Left renal cortex interstitium (tissue), 4 donors: ENCODE measurements at regions not wholly inside any gene's neighbourhood (a gene's known extent, or its start where the extent isn't known, plus 50 kb on each side); places are given as distances from the start of the nearest gene placed in this dataset.

Experiments
- DNase-seq, 4 donors: peaks; one replicate each; pipeline ENCODE4 v3.0.0-alpha.2; 2013; ENCODE audit warnings: low read depth in 4 of 4, low spot score in 2 of 4, missing footprints in 1 of 4

DNA sequence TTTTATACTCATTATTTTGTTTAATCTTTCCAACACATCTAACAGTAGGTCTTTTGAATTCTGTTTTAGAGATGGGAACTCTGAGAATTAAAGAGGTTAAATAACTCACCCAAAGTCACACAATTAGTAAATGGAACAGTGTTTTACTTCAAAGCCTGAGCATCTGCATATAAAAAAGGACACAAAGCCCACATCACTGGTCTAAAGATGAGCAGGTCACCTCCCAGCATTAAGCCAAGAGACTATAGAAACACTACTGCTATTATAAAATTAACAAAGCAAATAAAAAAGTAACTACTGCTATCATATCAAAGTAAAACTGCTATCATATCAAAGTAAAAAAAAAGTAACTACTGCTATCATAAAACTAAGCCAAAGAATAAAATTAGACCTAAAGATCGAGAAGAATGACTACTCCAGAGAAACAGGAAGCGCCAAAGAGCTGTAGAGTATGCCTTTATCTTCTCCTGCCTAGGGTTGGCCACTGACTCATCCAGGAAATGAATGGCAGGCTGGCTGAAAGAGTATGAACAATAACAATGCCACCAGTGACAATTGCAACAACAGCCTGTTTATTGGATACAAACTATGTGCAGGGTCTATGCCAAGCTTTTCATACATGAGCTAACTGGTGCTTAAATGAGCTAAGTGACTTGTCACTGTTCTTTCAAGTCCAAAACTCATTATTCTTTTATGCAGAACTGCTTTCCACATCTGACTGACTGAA lies 1153.0 kb upstream of the TENM4 start:
- DNase-seq = no peak

GRCh38 chr11:80592546-80592945 lies 1151.7 kb upstream of the TENM4 start:
- DNase-seq = no peak

DNA sequence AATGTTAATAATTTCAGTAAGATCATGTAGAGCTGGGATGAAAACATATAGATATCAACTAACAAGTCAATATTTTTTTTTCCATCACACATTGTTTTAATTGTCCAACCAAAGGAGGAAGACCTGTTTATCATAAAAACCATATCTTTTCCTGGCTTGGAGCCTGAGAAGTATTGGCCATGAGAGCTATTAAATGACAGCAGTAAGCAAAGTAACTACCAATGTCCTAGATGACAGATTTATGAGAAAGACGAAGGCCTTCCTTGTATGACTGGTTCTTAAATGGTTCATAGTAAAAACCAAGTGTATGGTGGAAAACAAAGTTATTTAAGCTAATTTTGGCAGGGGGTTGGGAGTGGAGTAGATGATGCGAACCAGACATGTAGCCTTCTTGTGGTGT lies 1147.1 kb upstream of the TENM4 start:
- no peak for DNase-seq

DNA sequence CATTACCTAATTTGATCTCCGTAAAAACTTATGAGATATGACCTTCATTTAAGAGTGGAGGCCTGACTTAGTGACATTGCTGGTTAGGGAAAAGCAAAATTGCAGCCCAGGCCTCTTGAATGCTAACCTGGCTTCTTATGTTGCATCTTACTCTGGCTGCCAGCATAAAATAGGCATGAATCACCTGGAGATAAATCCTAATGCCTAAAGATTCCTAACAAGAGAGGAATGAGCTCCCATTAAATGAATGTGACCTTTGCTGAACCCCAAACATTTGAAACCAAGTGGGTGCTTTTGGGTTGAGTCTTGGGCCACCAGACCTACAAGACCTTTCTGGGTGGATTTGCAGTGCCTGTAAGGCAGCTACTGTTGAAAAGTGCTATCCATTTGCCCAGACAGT lies 1145.6 kb upstream of the TENM4 start:
- DNase-seq = no peak

DNA sequence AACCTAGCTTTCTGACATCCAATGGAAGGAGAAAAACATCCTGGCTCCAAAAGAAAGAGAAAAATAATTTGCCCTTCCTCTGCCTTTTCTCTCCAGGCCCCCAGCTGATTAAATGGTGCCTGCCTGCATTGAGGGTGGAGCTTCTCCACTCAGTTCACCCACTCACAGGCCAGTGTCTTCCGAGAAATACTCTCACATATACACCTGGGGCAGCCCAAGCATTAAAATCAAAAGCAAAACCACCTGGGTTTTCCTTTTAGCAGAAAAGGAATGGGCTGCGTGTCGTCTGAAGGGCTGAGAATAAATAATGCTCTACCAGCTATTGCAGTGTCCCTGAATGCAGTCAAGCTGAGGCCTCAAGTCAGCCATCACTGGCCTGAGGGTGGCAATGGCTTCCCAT lies 1143.8 kb upstream of the TENM4 start:
- DNase-seq = no peak

- no peak for DNase-seq
Measured at GRCh38 chr11:80569832-80570231, 1129.0 kb upstream of the TENM4 start.

DNA sequence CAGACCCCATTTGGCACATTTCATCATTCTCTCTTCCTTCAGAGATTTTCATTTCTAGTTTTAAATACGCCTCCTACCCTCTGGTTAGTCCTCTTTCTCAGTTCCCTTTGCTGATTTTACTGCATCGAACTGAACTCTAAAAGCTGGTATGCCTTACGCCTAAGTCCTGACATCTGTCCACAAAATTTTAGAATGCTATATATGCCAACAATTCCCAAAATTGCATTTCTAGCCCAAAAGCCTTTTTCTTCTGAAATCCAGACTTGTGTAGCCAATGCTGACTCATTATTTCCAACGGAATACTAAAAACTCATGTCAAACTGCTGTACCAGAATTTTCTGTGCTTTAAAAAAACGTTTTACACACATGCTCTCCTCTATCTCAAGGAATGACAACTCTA lies 1124.4 kb upstream of the TENM4 start:
- no peak for DNase-seq

DNA sequence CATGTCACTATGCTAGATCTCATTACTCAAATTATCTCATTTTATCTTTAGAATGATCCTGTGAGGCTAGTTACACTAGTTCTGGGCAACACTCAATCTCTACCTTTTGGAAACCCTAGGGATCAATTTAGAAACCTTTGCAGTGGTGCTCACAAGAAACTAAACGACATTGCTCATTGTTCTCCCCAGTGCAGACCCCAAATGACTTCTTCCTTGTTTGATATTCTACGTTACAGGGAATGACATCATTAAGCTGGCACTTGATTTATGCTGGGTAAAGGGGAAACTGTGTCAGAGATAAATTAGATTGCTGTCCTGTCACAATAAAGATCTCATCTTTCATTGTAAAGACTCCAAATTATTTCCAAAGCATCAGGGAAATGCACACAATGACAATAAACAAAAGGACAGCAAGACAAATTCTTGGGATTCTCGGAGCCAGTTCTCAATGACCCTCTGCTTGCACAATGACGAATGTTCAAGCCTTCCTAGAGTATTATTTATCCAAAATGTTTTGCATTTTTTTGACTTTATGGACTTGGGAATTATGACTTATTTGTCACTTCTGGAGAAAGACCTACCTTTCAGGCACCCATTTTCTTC lies 1121.8 kb upstream of the TENM4 start:
- DNase-seq = no peak

DNA sequence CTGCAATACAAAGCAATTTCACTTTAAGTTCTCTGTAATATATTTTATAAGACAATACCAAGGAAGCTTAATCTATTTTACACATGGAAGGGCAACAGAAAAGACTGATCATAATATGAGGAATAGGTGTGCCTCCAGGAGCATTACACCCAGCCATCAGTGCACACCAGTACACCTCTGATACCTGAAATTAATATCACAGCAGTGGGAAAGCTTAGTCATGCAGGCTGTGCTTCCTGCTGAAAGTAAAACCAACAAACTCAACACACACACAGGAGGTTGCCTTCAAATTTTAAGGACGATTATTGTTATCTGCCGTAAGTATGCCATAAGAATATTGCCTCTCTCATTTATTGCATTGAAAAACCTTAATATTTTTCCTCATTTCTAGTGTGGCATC lies 1119.1 kb upstream of the TENM4 start:
- DNase-seq = no peak

- no peak for DNase-seq
Measured at GRCh38 chr11:80553565-80553964, 1112.7 kb upstream of the TENM4 start.

GRCh38 chr11:80542704-80543103 lies 1101.9 kb upstream of the TENM4 start:
- DNase-seq = no peak

DNA sequence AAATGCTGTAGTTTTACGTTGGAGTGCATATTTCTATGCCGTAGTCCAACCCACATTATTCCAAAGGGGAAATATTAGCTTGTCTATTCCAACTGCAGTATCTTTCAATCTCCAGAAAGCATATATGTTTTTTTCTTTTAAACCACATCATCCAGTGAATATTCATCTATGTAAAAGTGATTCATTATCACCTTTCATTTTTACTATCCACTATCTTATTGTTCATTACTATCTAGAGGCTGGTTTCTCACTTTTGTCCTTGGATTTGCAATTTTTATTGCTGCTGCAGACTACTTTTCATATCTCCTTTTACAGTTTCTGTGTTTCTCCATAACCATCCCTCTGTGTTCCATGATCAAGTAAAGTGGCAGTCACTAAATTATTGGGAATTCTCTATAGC lies 1097.2 kb upstream of the TENM4 start:
- DNase-seq = no peak

GRCh38 chr11:80533463-80533862 lies 1092.6 kb upstream of the TENM4 start:
- no peak for DNase-seq

GRCh38 chr11:80532633-80533232 lies 1091.9 kb upstream of the TENM4 start:
- DNase-seq = no peak

DNA sequence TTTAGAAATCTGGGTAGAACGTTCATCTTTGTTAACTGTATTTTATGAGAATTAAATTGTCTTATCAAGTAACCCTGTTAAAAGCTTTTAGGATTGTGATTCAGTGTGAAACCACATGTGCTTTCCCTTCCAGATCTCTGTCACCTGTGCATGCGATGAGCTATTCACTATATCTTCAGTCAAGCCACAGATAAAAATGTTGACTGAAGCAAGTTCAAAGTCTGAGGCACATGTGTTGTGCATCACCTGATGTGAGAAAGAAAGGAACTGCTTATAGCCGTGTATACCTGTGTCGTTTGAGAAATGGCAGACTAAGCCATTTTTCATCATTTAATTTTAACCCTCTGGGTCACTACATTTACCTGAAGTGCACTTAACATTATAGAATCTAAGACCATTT lies 1088.9 kb upstream of the TENM4 start:
- no peak for DNase-seq

GRCh38 chr11:80525663-80526405 lies 1085.0 kb upstream of the TENM4 start:
- no peak for DNase-seq

- DNase-seq = no peak
Measured at GRCh38 chr11:80524349-80524748, 1083.5 kb upstream of the TENM4 start.

DNA sequence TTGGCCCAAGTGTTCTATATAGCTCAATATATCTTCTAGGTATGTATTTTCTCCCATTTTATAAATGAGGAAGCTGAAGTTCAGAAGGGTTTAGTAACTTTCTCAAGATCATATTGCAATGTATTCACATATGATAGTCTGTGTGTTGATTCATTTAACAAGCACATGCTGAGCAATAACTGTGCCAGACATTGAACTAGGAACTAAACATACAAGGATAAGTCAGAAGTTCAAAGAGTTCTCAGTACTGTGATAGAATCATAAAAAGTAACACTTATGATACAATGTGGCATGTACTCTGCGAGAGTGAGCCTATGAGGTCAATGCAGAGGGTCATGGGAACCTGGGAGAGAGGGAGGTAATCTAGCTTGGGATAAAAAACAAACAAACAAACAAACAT lies 1082.2 kb upstream of the TENM4 start:
- no peak for DNase-seq

DNA sequence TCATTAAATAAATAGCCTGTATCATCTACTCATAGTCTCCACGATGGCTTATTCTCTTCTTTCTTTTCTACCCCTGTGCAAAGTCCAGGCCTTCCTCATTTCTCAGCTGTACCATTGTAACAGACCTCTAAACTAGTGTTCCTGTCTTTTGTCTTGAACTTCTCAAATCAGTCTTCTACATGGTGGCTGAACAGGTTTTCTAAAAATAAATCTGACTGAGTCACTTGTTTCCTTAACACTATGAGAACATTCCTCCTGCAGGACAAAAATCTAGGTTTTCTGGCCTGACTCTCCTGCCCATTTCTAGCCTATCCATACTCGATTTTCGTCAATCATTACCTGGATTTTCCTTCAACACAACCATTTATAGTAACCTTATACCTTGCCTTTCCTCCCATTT lies 1080.8 kb upstream of the TENM4 start:
- DNase-seq = no peak

- DNase-seq = peak in 2 of 4 donors; percentile 6 to 37
Measured at GRCh38 chr11:80520507-80520887, 1079.7 kb upstream of the TENM4 start.
